K562 (cell line): ENCODE measurements at regions not wholly inside any gene's neighbourhood (a gene's known extent, or its start where the extent isn't known, plus 50 kb on each side); places are given as distances from the start of the nearest gene placed in this dataset.

Experiments
- ATAC-seq: fragments of 200-7000 bp; cut with Tn5 transposase; 3 replicates; pipeline ENCODE4 v1.9.1; 2020; ENCODE audit warnings: moderate library complexity
- BruUV-seq: library from RNA; stranded (reverse); fragments of 400-500 nt; replicated peaks from 2 replicates; lab custom pipeline; 2021; lab: Mats Ljungman, UMichigan
- CTCF ChIA-PET: fragments of 300-600 bp; formaldehyde crosslinking; extraction: SDS; loops from one replicate; lab custom pipeline; 2021; ENCODE audit warnings: low intra/inter-chr PET ratio; lab: Yijun Ruan, JAX
- POLR2A ChIA-PET: fragments of 300-600, 350-650 bp; sonication (Branson Sonifier 250); formaldehyde crosslinking; extraction: SDS; loops from one replicate; lab custom pipeline; 2021; ENCODE audit warnings: antibody characterized with exemption, inconsistent platforms; lab: Yijun Ruan, JAX
- DNase-seq, 4 experiments: peaks; one replicate each; pipeline versions ENCODE4 v3.0.0 to v3.0.0-alpha.2; 2011 to 2018; ENCODE audit warnings: low spot score in 3 of 4, mixed read lengths in 3 of 4; ENCODE audit errors: extremely low read depth in 1 of 4
- FAIRE-seq: peaks from 2 replicates; lab custom pipeline; 2011; peaks lifted over from hg19 to GRCh38; lab: Jason Lieb, UNC
- H2AFZ ChIP-seq: 2 replicates; pipeline ENCODE4 v1.6.0; 2011; ENCODE audit warnings: low read depth, low read length, control low read depth, inconsistent platforms
- H3K27ac ChIP-seq: fragments of 200-600 bp; 3 replicates; pipeline ENCODE4 v1.8.0; 2011; ENCODE audit warnings: low read depth, mild to moderate bottlenecking, control low read depth, inconsistent platforms, low read length, moderate library complexity, mixed read lengths; ENCODE audit errors: extremely low read depth
- H3K27me3 ChIP-seq, 2 experiments: fragments of 300-600 bp in 1 of 2; 2 replicates in 1 of 2; 3 replicates in 1 of 2; pipeline versions ENCODE4 v1.6.0 to v1.8.0; 2011; ENCODE audit warnings: inconsistent platforms in 2 of 2, low read length in 2 of 2, mild to moderate bottlenecking in 1 of 2, mixed read lengths in 1 of 2, moderate library complexity in 1 of 2; ENCODE audit not compliant: control insufficient read depth in 2 of 2, insufficient read depth in 2 of 2
- H3K36me3 ChIP-seq: fragments of 300-600 bp; 3 replicates; pipeline ENCODE4 v1.8.0; 2011; ENCODE audit warnings: mild to moderate bottlenecking, low read length, inconsistent platforms; ENCODE audit not compliant: control insufficient read depth, insufficient read depth
- H3K4me1 ChIP-seq, 2 experiments: fragments of 200-600 bp in 1 of 2; replicated peaks in 1 of 2; 2 replicates in 1 of 2; 3 replicates in 1 of 2; pipeline versions ENCODE4 v1.5.1 to v1.8.0; 2011; ENCODE audit warnings: inconsistent platforms in 2 of 2, low read length in 2 of 2, mild to moderate bottlenecking in 1 of 2, mixed read lengths in 1 of 2, moderate library complexity in 1 of 2; ENCODE audit not compliant: control insufficient read depth in 2 of 2, insufficient read depth in 2 of 2
- H3K4me2 ChIP-seq: 2 replicates; pipeline ENCODE4 v1.6.1; 2011; ENCODE audit warnings: low read length, control low read depth, inconsistent platforms, mixed read lengths; ENCODE audit not compliant: insufficient read depth
- H3K4me3 ChIP-seq: fragments of 200-600 bp; sonication (generic), shearing (Covaris generic); 2 replicates; pipeline ENCODE4 v1.5.1; 2016; ENCODE audit warnings: control low read depth, inconsistent platforms
- H3K79me2 ChIP-seq: fragments of 200-600 bp; 3 replicates; pipeline ENCODE4 v1.8.0; 2011; ENCODE audit warnings: low read length, inconsistent platforms; ENCODE audit not compliant: control insufficient read depth, insufficient read depth
- H3K9ac ChIP-seq, 2 experiments: 2 replicates each; pipeline versions ENCODE4 v1.6.0 to v1.6.1; 2011; ENCODE audit warnings: low read depth in 2 of 2, low read length in 2 of 2, control low read depth in 1 of 2, inconsistent platforms in 1 of 2, mild to moderate bottlenecking in 1 of 2, mixed read lengths in 1 of 2; ENCODE audit not compliant: insufficient read depth in 1 of 2
- H3K9me1 ChIP-seq: one replicate; pipeline ENCODE4 v1.6.0; 2011; ENCODE audit warnings: inconsistent platforms, mild to moderate bottlenecking, low read length, moderate library complexity; ENCODE audit not compliant: control insufficient read depth, insufficient read depth
- H3K9me3 ChIP-seq: replicated peaks from 2 replicates; pipeline ENCODE4 v1.5.1; 2011; ENCODE audit warnings: low read depth, low read length, inconsistent platforms; ENCODE audit not compliant: control insufficient read depth, insufficient read depth
- H4K20me1 ChIP-seq: replicated peaks from 2 replicates; pipeline ENCODE4 v1.6.1; 2011; ENCODE audit warnings: low read length, inconsistent platforms, mixed read lengths; ENCODE audit not compliant: control insufficient read depth, insufficient read depth
- AFF1 ChIP-seq, 2 experiments: fragments of 450-650 bp; IDR thresholded peaks; 2 replicates each; pipeline ENCODE4 v1.6.1; 2018; ENCODE audit warnings: mild to moderate bottlenecking in 2 of 2, low read depth in 1 of 2; ENCODE audit not compliant: partially characterized antibody in 2 of 2
- ARHGAP35 ChIP-seq: fragments of 450-650 bp; IDR thresholded peaks from 2 replicates; pipeline ENCODE4 v1.6.1; 2018; ENCODE audit not compliant: partially characterized antibody
- CEBPB ChIP-seq: fragments of 450-650 bp; IDR thresholded peaks from 2 replicates; pipeline ENCODE4 v1.6.1; 2016; ENCODE audit warnings: missing genetic modification characterization, missing compliant biosample characterization
- CEBPG ChIP-seq, 3 experiments: fragments of 200-800 bp in 1 of 3; sonication (Bioruptor generic) in 1 of 3; sonication (generic) in 1 of 3; formaldehyde crosslinking in 1 of 3; IDR thresholded peaks in 2 of 3; conservative IDR thresholded peaks in 1 of 3; 2 replicates each; pipeline versions ENCODE4 v1.6.1 to v1.8.0; 2016 to 2022; ENCODE audit warnings: missing compliant biosample characterization in 2 of 3, missing genetic modification characterization in 2 of 3, mild to moderate bottlenecking in 1 of 3, missing genetic modification reagents in 1 of 3
- CTBP1 ChIP-seq: fragments of 450-650 bp; IDR thresholded peaks from 2 replicates; pipeline ENCODE4 v1.6.1; 2016; ENCODE audit warnings: borderline replicate concordance
- DMBX1 ChIP-seq: fragments of 250-450 bp; sonication (Bioruptor Pico); IDR thresholded peaks from 2 replicates; pipeline ENCODE4 v1.8.0; 2022; ENCODE audit warnings: inconsistent platforms, mild to moderate bottlenecking, moderate library complexity, borderline replicate concordance
- HDAC8 ChIP-seq: fragments of 450-650 bp; IDR thresholded peaks from 2 replicates; pipeline ENCODE4 v1.6.1; 2016; ENCODE audit warnings: mild to moderate bottlenecking, missing genetic modification characterization, moderate library complexity, missing compliant biosample characterization
- HDGF ChIP-seq: fragments of 450-650 bp; IDR thresholded peaks from 2 replicates; pipeline ENCODE4 v1.6.1; 2016
- PYGO2 ChIP-seq: fragments of 450-650 bp; IDR thresholded peaks from 2 replicates; pipeline ENCODE4 v1.6.1; 2016; ENCODE audit warnings: mild to moderate bottlenecking, missing genetic modification characterization, moderate library complexity, missing compliant biosample characterization
- SMAD1 ChIP-seq: fragments of 150-350 bp; IDR thresholded peaks from 2 replicates; pipeline ENCODE4 v1.6.1; 2014; ENCODE audit warnings: low read length, low read depth; ENCODE audit not compliant: partially characterized antibody
- SMARCA4 ChIP-seq: fragments of 450-650 bp; IDR thresholded peaks from 2 replicates; pipeline ENCODE4 v1.6.1; 2016
- TOE1 ChIP-seq, 2 experiments: fragments of 450-650 bp in 1 of 2; sonication (generic) in 1 of 2; formaldehyde crosslinking in 1 of 2; IDR thresholded peaks; 2 replicates each; pipeline versions ENCODE4 v1.7.1 to v1.8.0; 2016 to 2022; ENCODE audit warnings: borderline replicate concordance in 2 of 2, mild to moderate bottlenecking in 2 of 2, antibody characterized with exemption in 1 of 2, inconsistent platforms in 1 of 2, low read depth in 1 of 2, missing genetic modification reagents in 1 of 2, moderate library complexity in 1 of 2
- TRIM24 ChIP-seq, 2 experiments: fragments of 450-650 bp; IDR thresholded peaks; 2 replicates each; pipeline ENCODE4 v1.6.1; 2016
- ZNF23 ChIP-seq: fragments of 250-450 bp; sonication (Bioruptor Pico); IDR thresholded peaks from 2 replicates; pipeline ENCODE4 v1.4.0; 2020; ENCODE audit warnings: mild to moderate bottlenecking
- ZNF445 ChIP-seq: fragments of 250-450 bp; sonication (Bioruptor Pico); IDR thresholded peaks from 2 replicates; pipeline ENCODE4 v1.4.0; 2020; ENCODE audit warnings: low read depth, mild to moderate bottlenecking, moderate library complexity
- ZNF830 ChIP-seq: fragments of 250-450 bp; sonication (Bioruptor Pico); IDR thresholded peaks from 2 replicates; pipeline ENCODE4 v1.5.0; 2021; ENCODE audit warnings: mild to moderate bottlenecking
- WGBS: fragments of 100-300 bp; shearing (Covaris generic); methylation state at CpG from one replicate; pipeline ENCODE4 v1.1.6; 2016; ENCODE audit warnings: low coverage, mixed read lengths; ENCODE audit not compliant: insufficient coverage; ENCODE audit errors: missing lambda C conversion rate; 5-methylcytosine and 5-hydroxymethylcytosine counted together
- in situ Hi-C: fragments of 300-500 bp; cut with MboI; formaldehyde crosslinking; loops from 4 replicates; pipeline ENCODE4 v1.15.0; 2018; ENCODE audit warnings: inconsistent platforms, mixed read lengths
- intact Hi-C: fragments of 100-400 bp; cut with micrococcal nuclease; formaldehyde crosslinking; loops from 2 replicates; pipeline ENCODE4 v1.14.2; 2022

- TF ChIP-seq AFF1 (IDR thresholded peaks at IDR 0.05; ENCODE audit: low read depth in 1 of 2, partially characterized antibody in 2 of 2) (peak in 1 of 2 experiments; percentile 9), ZNF23 (CRISPR knock-in tag) (peak; percentile 40; the same call in 1 of the 2 replicates), CEBPB (tag) (peak; percentile 58)
Observed at GRCh38 chr7:106448346-106448991, 163.7 kb upstream of the NAMPT start (continued).

- peak overlapping the region; percentile 11 to 12; a peak in 3 of 4 replicates for H3K9ac ChIP-seq
- H3K4me1 ChIP-seq, result peaks cover 13 to 32% of the 10 kb centered on the region in 2 experiments; a peak in 4 of 5 replicates
- H3K4me2 ChIP-seq, result peak overlapping the region; percentile 42
- peaks cover 4% of the 10 kb centered on the region; the same call in 1 of the 2 replicates for H3K9me3 ChIP-seq
- in situ Hi-C loops (no loop called here), intact Hi-C loops (no loop called here)
- H3K27ac ChIP-seq, result peak overlapping the region; percentile 42
- H2AFZ ChIP-seq, result peak overlapping the region; percentile 98
- ChIA-PET CTCF (no interaction called here), POLR2A (interaction anchor here (0.6 to 2.7 kb wide), 8 partner anchors 15 to 332 kb away, joined by 3 to 10 read pairs (median 4); partner anchors contain the start of gene NAMPT)
- no TSS peak for BruUV-seq
- no peaks in the 10 kb centered on the region for H3K9me1 ChIP-seq
- peak in 2 of 4 experiments; percentile 48 to 69 for DNase-seq
- peak; percentile 30; the same call in 2 of the 3 replicates for ATAC-seq
- 25% methylated on average over 3 of the region's 3 CpGs for WGBS
- no peaks in the 10 kb centered on the region for H3K79me2 ChIP-seq
- H3K27me3 ChIP-seq, result no peaks in the 10 kb centered on the region
- H4K20me1 ChIP-seq, result no peaks in the 10 kb centered on the region
- no peak for FAIRE-seq
- H3K4me3 ChIP-seq, result no peak overlapping the region
- no peaks in the 10 kb centered on the region for H3K36me3 ChIP-seq
- TF ChIP-seq ZNF23 (CRISPR knock-in tag) (0 out of 2 replicates have a peak, but pooled peaks have one; percentile 35), TRIM24 (IDR thresholded peaks at IDR 0.05) (0 out of 4 replicates have a peak, but pooled peaks of 1 of the 2 experiments have one; percentile 15), CEBPG (CRISPR knock-in tag; IDR thresholded peaks at IDR 0.05) (no peak), CEBPG (tag; conservative IDR thresholded peaks at IDR 0.05 in 1 of 2, IDR thresholded peaks at IDR 0.05 in 1 of 2) (no peak), ARHGAP35 (no peak), ZNF830 (no peak), ZNF445 (no peak), DMBX1 (CRISPR knock-in tag) (no peak), CTBP1 (peak; percentile 31; the same call in 1 of the 2 replicates), PYGO2 (tag) (no peak), HDGF (no peak), SMAD1 (peak; percentile 30), SMARCA4 (0 out of 2 replicates have a peak, but pooled peaks have one; percentile 21), HDAC8 (no peak), TOE1 (IDR thresholded peaks at IDR 0.05; ENCODE audit: borderline replicate concordance) (no peak), TOE1 (CRISPR knock-in tag; IDR thresholded peaks at IDR 0.05; ENCODE audit: borderline replicate concordance, low read depth) (0 out of 2 replicates have a peak, but pooled peaks have one; percentile 35)
Observed at GRCh38 chr7:106447318-106447847, 162.6 kb upstream of the NAMPT start.
